GM19043 (cell line): ENCODE measurements at regions not wholly inside any gene's neighbourhood (a gene's known extent, or its start where the extent isn't known, plus 50 kb on each side); places are given as distances from the start of the nearest gene placed in this dataset.

Source experiments
- ATAC-seq: cut with Tn5 transposase; IDR thresholded peaks from one replicate; pipeline ENCODE4 v1.9.1; 2021; ENCODE audit warnings: low read depth; ENCODE audit not compliant: unreplicated experiment

DNA sequence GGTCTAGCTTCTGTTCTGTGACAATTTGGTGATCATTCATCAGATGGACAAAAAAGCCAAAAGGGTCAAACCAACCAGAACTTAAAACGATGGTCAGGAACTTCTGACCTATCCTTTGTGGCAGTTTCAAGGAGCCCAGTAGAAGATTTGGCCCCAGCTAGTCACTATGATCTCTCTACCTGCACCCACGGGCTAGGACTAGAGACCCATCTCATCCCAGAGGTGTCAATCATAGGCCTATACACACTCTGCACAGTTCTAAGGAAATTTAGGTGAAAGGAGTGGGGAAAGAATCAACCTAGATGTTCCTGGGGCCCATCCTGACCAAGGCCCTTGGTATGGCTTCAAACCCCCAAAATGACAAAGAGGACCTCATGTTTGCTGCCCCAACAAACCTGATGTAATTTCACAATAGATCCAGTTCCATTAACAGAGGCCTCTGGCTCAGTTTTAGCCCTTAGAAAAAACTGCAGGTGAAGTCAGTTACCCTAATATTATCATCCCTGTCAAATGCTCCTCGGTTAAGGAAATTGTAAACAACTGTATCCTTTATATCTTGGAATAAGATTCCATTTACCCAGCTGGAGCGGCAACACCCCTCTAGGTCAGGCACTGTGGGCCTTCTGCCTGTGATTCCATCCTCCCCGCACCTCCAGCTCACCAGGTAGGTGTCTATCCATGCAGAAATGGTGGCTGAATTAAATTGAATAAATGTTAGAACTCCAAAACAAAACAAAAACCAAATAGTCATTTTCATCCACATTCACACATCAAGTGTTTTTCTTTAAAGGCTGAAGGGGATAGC is 138.7 kb downstream of the ENC1 start:
- no peak for ATAC-seq

GRCh38 chr5:74500110-74500917 is 140.2 kb downstream of the ENC1 start:
- no peak for ATAC-seq

GRCh38 chr5:74499256-74500050 is 141.1 kb downstream of the ENC1 start:
- no peak for ATAC-seq

GRCh38 chr5:74497706-74498105 is 142.8 kb downstream of the ENC1 start:
- ATAC-seq: no peak

GRCh38 chr5:74493411-74493810 is 147.1 kb downstream of the ENC1 start:
- ATAC-seq: no peak

DNA sequence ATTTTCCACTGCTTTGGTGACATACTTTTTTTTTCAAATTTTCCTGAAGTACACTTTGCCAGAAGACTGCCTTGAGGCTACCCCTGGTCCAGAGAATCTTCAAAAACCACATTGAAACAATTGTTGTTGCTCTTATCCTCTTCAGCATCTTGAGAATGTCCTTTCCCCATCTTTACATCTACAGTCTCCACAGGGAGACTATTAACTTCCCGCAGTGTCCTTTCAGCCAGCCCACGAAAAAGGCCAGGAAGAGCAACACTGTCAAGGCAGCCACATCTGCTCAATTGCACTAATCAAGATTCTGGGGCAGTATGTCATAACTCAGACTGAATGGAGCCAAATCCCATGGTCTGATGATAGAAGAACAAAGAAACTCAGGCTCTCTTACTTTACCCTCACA is 148.3 kb downstream of the ENC1 start:
- no peak for ATAC-seq

- no peak for ATAC-seq
Observed at GRCh38 chr5:74491586-74491985, 148.9 kb downstream of the ENC1 start.

GRCh38 chr5:74490814-74491213 is 149.7 kb downstream of the ENC1 start:
- peak; percentile 94 for ATAC-seq

DNA sequence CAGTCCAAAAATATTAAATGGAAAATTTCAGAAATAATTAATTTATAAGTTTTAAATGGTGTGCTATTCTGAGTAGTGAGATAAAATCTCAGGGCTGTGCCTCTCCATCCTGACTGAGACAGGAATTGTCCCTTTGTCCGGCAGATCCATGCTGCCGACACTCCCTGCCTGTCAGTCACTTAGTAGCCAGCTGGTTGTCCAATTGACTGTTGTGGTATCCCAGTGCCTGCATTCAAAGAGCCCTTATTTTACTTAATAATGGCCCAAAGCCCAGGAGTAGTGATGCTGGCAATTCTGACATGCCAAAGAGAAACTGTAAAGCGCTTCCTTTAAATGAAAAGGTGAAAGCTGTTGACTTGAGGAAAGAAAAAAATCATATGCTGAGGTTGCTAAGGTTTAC is 157.5 kb downstream of the ENC1 start:
- no peak for ATAC-seq

GRCh38 chr5:74482523-74482922 is 158.0 kb downstream of the ENC1 start:
- no peak for ATAC-seq

DNA sequence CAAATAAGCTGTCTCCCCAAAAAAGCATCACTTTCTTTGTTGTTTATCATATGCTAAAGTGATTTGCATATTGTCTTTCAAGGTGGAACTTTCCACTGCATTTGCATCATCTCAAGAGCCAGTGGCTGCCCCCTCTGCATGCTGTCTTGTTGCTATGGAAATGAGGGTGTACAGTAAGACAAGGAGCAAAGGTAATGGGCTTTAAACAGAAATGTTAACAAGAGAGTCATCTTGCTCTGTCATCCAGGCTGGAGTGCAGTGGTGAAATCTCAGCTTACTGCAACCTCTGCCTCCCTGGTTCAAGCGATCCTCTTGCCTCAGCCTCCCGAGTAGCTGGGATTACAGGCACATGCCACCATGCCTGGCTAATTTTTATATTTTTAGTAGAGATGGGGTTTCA is 159.2 kb downstream of the ENC1 start:
- peak; percentile 77 for ATAC-seq

DNA sequence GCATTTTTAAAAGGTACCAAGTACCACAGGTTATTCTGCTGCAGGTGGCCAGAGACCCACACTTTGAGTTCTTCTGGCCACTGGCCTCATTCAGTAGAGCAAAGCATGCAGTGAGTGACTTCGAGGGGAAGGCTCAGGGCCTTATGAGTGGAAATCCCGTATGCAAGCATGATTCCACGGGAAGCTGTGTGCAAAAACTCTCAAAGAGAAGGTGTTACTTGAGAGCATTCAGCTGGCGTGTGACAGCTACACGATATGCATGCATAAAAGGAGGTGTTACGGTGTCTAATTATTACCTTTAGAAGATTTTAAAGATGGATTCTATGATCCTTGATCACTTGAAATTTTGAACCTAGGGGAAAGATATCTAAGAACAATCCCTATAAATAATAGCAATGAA is 160.3 kb downstream of the ENC1 start:
- no peak for ATAC-seq

GRCh38 chr5:74478328-74478727 is 162.2 kb downstream of the ENC1 start:
- ATAC-seq: no peak

DNA sequence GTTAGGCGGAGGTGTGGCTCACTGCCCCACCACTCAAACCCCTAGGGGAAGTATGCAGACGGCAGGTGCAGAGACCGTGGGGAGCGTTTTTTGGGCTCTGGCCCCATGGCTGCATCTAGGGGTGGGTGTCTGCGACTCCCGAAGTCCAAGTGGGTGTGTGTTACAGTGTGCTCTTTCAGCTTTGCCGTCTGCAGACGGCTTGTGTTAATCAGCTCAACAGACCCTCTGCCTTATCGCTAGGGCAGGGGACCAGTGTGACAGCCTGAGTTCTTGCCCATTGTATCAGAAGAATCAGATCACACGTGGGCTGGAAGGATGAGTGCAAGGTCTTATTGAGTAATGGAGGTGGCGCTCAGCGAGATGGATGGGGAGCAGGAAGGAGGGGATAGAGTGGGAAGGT is 162.8 kb downstream of the ENC1 start:
- ATAC-seq: no peak

GRCh38 chr5:74476819-74477453 is 163.6 kb downstream of the ENC1 start:
- no peak for ATAC-seq

- no peak for ATAC-seq
Observed at GRCh38 chr5:74476046-74476818, 164.3 kb downstream of the ENC1 start.

- ATAC-seq: no peak
Observed at GRCh38 chr5:74471875-74472274, 168.7 kb downstream of the ENC1 start.

- ATAC-seq: no peak
Observed at GRCh38 chr5:74469234-74469994, 171.1 kb downstream of the ENC1 start.

- ATAC-seq: no peak
Observed at GRCh38 chr5:74468421-74468820, 172.1 kb downstream of the ENC1 start.
